IMR-90 (cell line): ENCODE measurements at regions not wholly inside any gene's neighbourhood (a gene's known extent, or its start where the extent isn't known, plus 50 kb on each side); places are given as distances from the start of the nearest gene placed in this dataset.
A peak's percentile ranks its signal among the peaks of the same experiment; 100 is the strongest.

Source experiments
- ATAC-seq: fragments of 200-7000 bp; cut with Tn5 transposase; 2 replicates; pipeline ENCODE4 v1.9.1; 2020; ENCODE audit warnings: low read depth, mild to moderate bottlenecking, moderate library complexity
- BruUV-seq: library from RNA; stranded (reverse); fragments of 400-500 nt; replicated peaks from 2 replicates; lab custom pipeline; 2021; lab: Mats Ljungman, UMichigan
- CTCF ChIA-PET: fragments of 300-600 bp; formaldehyde crosslinking; extraction: SDS; loops from one replicate; lab custom pipeline; 2021; ENCODE audit warnings: antibody characterized with exemption; lab: Yijun Ruan, JAX
- POLR2A ChIA-PET: fragments of 300-600 bp; sonication (Branson Sonifier 250); formaldehyde crosslinking; loops from one replicate; lab custom pipeline; 2022; ENCODE audit warnings: antibody characterized with exemption; ENCODE audit not compliant: unreplicated experiment; lab: Charles Lee
- DNase-seq: peaks from one replicate; pipeline ENCODE4 v3.0.0; 2013
- H2AFZ ChIP-seq: replicated peaks from 2 replicates; pipeline ENCODE3; 2013; ENCODE audit warnings: low read length, mild to moderate bottlenecking; ENCODE audit not compliant: poor library complexity
- H2AK5ac ChIP-seq: 2 replicates; pipeline ENCODE4 v1.6.1; 2013; ENCODE audit warnings: low read depth, low read length, inconsistent platforms
- H2AK9ac ChIP-seq: replicated peaks from 2 replicates; pipeline ENCODE3; 2013; ENCODE audit warnings: mild to moderate bottlenecking, low read depth, low read length, moderate library complexity; ENCODE audit not compliant: poor library complexity
- H2BK120ac ChIP-seq: 2 replicates; pipeline ENCODE4 v1.6.1; 2013; ENCODE audit warnings: low read depth, low read length, inconsistent platforms
- H2BK15ac ChIP-seq: 3 replicates; pipeline ENCODE4 v1.6.1; 2013; ENCODE audit warnings: low read depth, low read length, inconsistent platforms
- H2BK20ac ChIP-seq: 2 replicates; pipeline ENCODE4 v1.6.1; 2013; ENCODE audit warnings: low read depth, mild to moderate bottlenecking, inconsistent platforms, low read length, moderate library complexity
- H2BK5ac ChIP-seq: 2 replicates; pipeline ENCODE4 v1.6.1; 2013; ENCODE audit warnings: mild to moderate bottlenecking, low read depth, low read length, inconsistent platforms; ENCODE audit not compliant: poor library complexity, severe bottlenecking
- H3K14ac ChIP-seq: replicated peaks from 2 replicates; pipeline ENCODE4 v1.6.1; 2013; ENCODE audit warnings: low read depth, low read length, inconsistent platforms
- H3K18ac ChIP-seq: 2 replicates; pipeline ENCODE4 v1.6.1; 2013; ENCODE audit warnings: low read depth, low read length, control low read depth
- H3K23ac ChIP-seq: 2 replicates; pipeline ENCODE4 v1.6.1; 2013; ENCODE audit warnings: low read depth, low read length, inconsistent platforms
- H3K27ac ChIP-seq: 2 replicates; pipeline ENCODE4 v1.5.1; 2013; ENCODE audit warnings: mild to moderate bottlenecking, control low read depth, low read length; ENCODE audit not compliant: insufficient read depth
- H3K27me3 ChIP-seq: 2 replicates; pipeline ENCODE4 v1.6.1; 2013; ENCODE audit warnings: low read length; ENCODE audit not compliant: control insufficient read depth, insufficient read depth
- H3K36me3 ChIP-seq: 2 replicates; pipeline ENCODE4 v1.6.1; 2013; ENCODE audit warnings: low read length, mixed read lengths; ENCODE audit not compliant: control insufficient read depth, insufficient read depth
- H3K4ac ChIP-seq: 2 replicates; pipeline ENCODE4 v1.6.1; 2013; ENCODE audit warnings: low read depth, low read length, inconsistent platforms
- H3K4me1 ChIP-seq: 2 replicates; pipeline ENCODE4 v1.6.1; 2013; ENCODE audit warnings: low read length, mixed read lengths; ENCODE audit not compliant: control insufficient read depth, insufficient read depth
- H3K4me2 ChIP-seq: 2 replicates; pipeline ENCODE4 v1.6.1; 2013; ENCODE audit warnings: low read depth, mild to moderate bottlenecking, control low read depth, low read length, moderate library complexity
- H3K4me3 ChIP-seq: 2 replicates; pipeline ENCODE4 v1.5.1; 2013; ENCODE audit warnings: low read depth, mild to moderate bottlenecking, control low read depth, low read length, moderate library complexity; ENCODE audit not compliant: insufficient read depth
- H3K56ac ChIP-seq: 2 replicates; pipeline ENCODE4 v1.6.1; 2013; ENCODE audit warnings: low read length, inconsistent platforms; ENCODE audit not compliant: insufficient read depth; ENCODE audit errors: extremely low read depth
- H3K79me1 ChIP-seq, 2 experiments: 2 replicates each; pipeline ENCODE4 v1.6.1; 2013; ENCODE audit warnings: low read length in 2 of 2, inconsistent platforms in 1 of 2, low read depth in 1 of 2
- H3K9ac ChIP-seq: 2 replicates; pipeline ENCODE4 v1.6.1; 2013; ENCODE audit warnings: low read depth, low read length, control low read depth
- H3K9me1 ChIP-seq: 2 replicates; pipeline ENCODE4 v1.6.1; 2013; ENCODE audit warnings: low read length, inconsistent platforms; ENCODE audit not compliant: insufficient read depth
- H3K9me3 ChIP-seq: 2 replicates; pipeline ENCODE4 v1.6.1; 2013; ENCODE audit warnings: low read length; ENCODE audit not compliant: control insufficient read depth, insufficient read depth
- H4K20me1 ChIP-seq: 2 replicates; pipeline ENCODE4 v1.6.1; 2013; ENCODE audit warnings: low read length, inconsistent platforms; ENCODE audit not compliant: insufficient read depth
- H4K5ac ChIP-seq: 2 replicates; pipeline ENCODE4 v1.6.1; 2013; ENCODE audit warnings: mild to moderate bottlenecking, low read depth, low read length, control low read depth
- H4K8ac ChIP-seq, 2 experiments: 2 replicates each; pipeline ENCODE4 v1.6.1; 2013; ENCODE audit warnings: low read depth in 2 of 2, low read length in 2 of 2, control low read depth in 1 of 2, inconsistent platforms in 1 of 2
- H4K91ac ChIP-seq: 2 replicates; pipeline ENCODE4 v1.6.1; 2013; ENCODE audit warnings: low read depth, low read length, inconsistent platforms; ENCODE audit not compliant: insufficient read depth
- CHD1 ChIP-seq: IDR thresholded peaks from 2 replicates; pipeline ENCODE4 v1.6.1; 2012; ENCODE audit warnings: low read depth, low read length, improper control_type of control experiment
- MAFK ChIP-seq: IDR thresholded peaks from 2 replicates; pipeline ENCODE4 v1.6.1; 2012; ENCODE audit warnings: low read depth, low read length, improper control_type of control experiment
- MAZ ChIP-seq: IDR thresholded peaks from 2 replicates; pipeline ENCODE4 v1.6.1; 2012; ENCODE audit warnings: low read depth, mild to moderate bottlenecking, low read length, improper control_type of control experiment, moderate library complexity, borderline replicate concordance
- MXI1 ChIP-seq: IDR thresholded peaks from 2 replicates; pipeline ENCODE4 v1.6.1; 2012; ENCODE audit warnings: low read depth, mild to moderate bottlenecking, low read length, moderate library complexity, borderline replicate concordance
- NFE2L2 ChIP-seq: fragments of 150-350 bp; IDR thresholded peaks from 2 replicates; pipeline ENCODE4 v1.6.1; 2016; ENCODE audit warnings: low read depth, mild to moderate bottlenecking, low read length
- POLR2A ChIP-seq: IDR thresholded peaks from 2 replicates; pipeline ENCODE4 v1.6.1; 2012; ENCODE audit warnings: mild to moderate bottlenecking, low read depth, low read length
- RCOR1 ChIP-seq: IDR thresholded peaks from 2 replicates; pipeline ENCODE4 v1.6.1; 2012; ENCODE audit warnings: mild to moderate bottlenecking, low read length, improper control_type of control experiment; ENCODE audit not compliant: insufficient replicate concordance
- RFX5 ChIP-seq: IDR thresholded peaks from 2 replicates; pipeline ENCODE4 v1.8.0; 2012; ENCODE audit warnings: low read depth, mild to moderate bottlenecking, low read length, moderate library complexity
- WGBS, 2 experiments: methylation state at CpG; one replicate each; pipeline versions ENCODE4 v1.1.5 to v1.1.7; 2013; ENCODE audit warnings: missing lambda C conversion rate in 2 of 2; ENCODE audit not compliant: insufficient read length in 1 of 2; ENCODE audit errors: extremely low coverage in 2 of 2; 5-methylcytosine and 5-hydroxymethylcytosine counted together
- dilution Hi-C: fragments of 300-500 bp; cut with HindIII; formaldehyde crosslinking; loops from one replicate; pipeline ENCODE4 v1.14.3; 2018; ENCODE audit warnings: low sequenced_read_pairs; ENCODE audit not compliant: unreplicated experiment
- in situ Hi-C: fragments of 300-500 bp; cut with MboI; formaldehyde crosslinking; loops from 3 replicates; pipeline ENCODE4 v1.14.3; 2019; ENCODE audit warnings: low sequenced_read_pairs, inconsistent platforms, mixed read lengths
- intact Hi-C: fragments of 100-400 bp; cut with micrococcal nuclease; formaldehyde crosslinking; loops from 2 replicates; pipeline ENCODE4 v1.10.0; 2022

DNA sequence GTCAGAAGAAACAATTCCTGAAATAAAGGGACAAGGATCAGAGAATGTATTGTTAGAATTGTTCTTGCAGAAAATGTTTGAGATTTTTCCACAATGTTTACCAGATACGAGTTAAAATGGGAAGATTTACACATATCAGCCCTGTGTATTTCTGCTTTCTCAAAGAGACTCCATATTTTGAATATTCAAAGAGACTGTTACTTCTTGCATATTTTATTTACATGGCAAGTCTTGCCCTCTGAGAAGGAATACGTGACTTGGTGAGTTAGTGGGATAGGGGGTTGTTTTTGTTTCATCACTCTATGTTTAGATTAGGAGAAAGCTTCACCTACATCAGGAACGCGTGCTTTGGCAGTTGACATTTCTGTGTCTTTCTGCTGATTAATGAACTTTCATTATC is 56.1 kb upstream of the ZDHHC17 start:
- no peak overlapping the region for H3K9ac ChIP-seq
- peak overlapping the region; percentile 34; the same call in 1 of the 2 replicates for H3K27ac ChIP-seq
- ChIA-PET CTCF (interaction anchor here (0.6 to 0.9 kb wide), 3 partner anchors 54 to 303 kb away, joined by 3 to 5 read pairs (median 4); no protein-coding TSS in a partner anchor), POLR2A (no interaction called here)
- H3K36me3 ChIP-seq: no peaks in the 10 kb centered on the region
- BruUV-seq: no TSS peak
- H4K91ac ChIP-seq: peak overlapping the region; percentile 45
- peak overlapping the region; percentile 85 for H2BK20ac ChIP-seq
- H2BK5ac ChIP-seq: peak overlapping the region; percentile 44
- H3K4me1 ChIP-seq: peaks cover 31% of the 10 kb centered on the region
- TF ChIP-seq CHD1 (no peak), MAFK (no peak), MXI1 (no peak), POLR2A (no peak), RCOR1 (no peak), RFX5 (no peak), NFE2L2 (no peak), MAZ (no peak)
- in situ Hi-C loops: no loop called here
- peak overlapping the region; percentile 85 for H2BK120ac ChIP-seq
- peak overlapping the region; percentile 95; the same call in 2 of the 3 replicates for H2BK15ac ChIP-seq
- intact Hi-C loops: no loop called here
- no CpG with 5 or more reads among the region's 4 CpGs for WGBS, 2 experiments
- peak overlapping the region; percentile 39; the same call in 1 of the 2 replicates for H3K56ac ChIP-seq
- peak overlapping the region; percentile 5; the same call in 1 of the 2 replicates for H3K4me3 ChIP-seq
- dilution Hi-C loops: no loop called here
- no peaks in the 10 kb centered on the region for H3K27me3 ChIP-seq
- peak overlapping the region; percentile 87 for H3K4me2 ChIP-seq
- H3K9me3 ChIP-seq: no peaks in the 10 kb centered on the region
- DNase-seq (no peak), ATAC-seq (no peak)
- H4K20me1 ChIP-seq: no peaks in the 10 kb centered on the region
- H2AFZ ChIP-seq: no peak overlapping the region
- peak overlapping the region; percentile 45 for H3K14ac ChIP-seq
- peak overlapping the region; percentile 59 to 69; a peak in 3 of 4 replicates for H4K8ac ChIP-seq
- H3K9me1 ChIP-seq: peaks cover 17% of the 10 kb centered on the region
- no peak overlapping the region for H2AK9ac ChIP-seq
- H3K4ac ChIP-seq: peak overlapping the region; percentile 68
- peak overlapping the region; percentile 91 for H3K18ac ChIP-seq
- H3K23ac ChIP-seq: peak overlapping the region; percentile 21; the same call in 1 of the 2 replicates
- peak overlapping the region; percentile 59; the same call in 1 of the 2 replicates for H2AK5ac ChIP-seq
- H4K5ac ChIP-seq: peak overlapping the region; percentile 40
- no peaks in the 10 kb centered on the region; a peak in 1 of 4 replicates for H3K79me1 ChIP-seq
